NT2/D1 (cell line): ENCODE measurements at regions not wholly inside any gene's neighbourhood (a gene's known extent, or its start where the extent isn't known, plus 50 kb on each side); places are given as distances from the start of the nearest gene placed in this dataset.

Experiments
- YY1 ChIP-seq: IDR thresholded peaks from 2 replicates; pipeline ENCODE4 v1.6.1; 2011; ENCODE audit not compliant: insufficient read length, insufficient read depth
- ZNF274 ChIP-seq: IDR thresholded peaks from 2 replicates; pipeline ENCODE4 v1.6.1; 2011; ENCODE audit warnings: mild to moderate bottlenecking, low read depth, low read length

DNA sequence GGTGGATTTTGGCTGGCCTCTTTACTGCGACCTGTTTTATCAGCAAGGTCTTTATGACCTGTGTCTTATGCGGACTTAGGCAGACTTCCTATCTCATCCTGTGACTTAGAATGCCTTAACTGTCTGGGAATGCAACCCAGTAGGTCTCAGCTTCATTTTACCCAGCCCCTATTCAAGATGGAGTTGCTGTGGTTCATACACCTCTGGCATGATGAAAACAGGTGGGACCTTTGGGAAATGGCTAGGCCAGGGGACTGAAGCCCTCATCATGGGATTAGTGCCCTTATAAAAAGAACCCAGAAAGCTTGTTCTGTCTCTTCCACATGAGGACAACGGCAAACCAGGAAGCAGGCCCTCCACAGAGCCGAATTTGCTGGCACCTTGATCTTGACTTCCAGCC lies 172.1 kb upstream of the MYO3A start:
- TF ChIP-seq YY1, result no peak
- no peak for TF ChIP-seq ZNF274
